Keratinocyte (primary cell): ENCODE measurements at regions not wholly inside any gene's neighbourhood (a gene's known extent, or its start where the extent isn't known, plus 50 kb on each side); places are given as distances from the start of the nearest gene placed in this dataset.
A peak's percentile ranks its signal among the peaks of the same experiment; 100 is the strongest.

ENCODE experiments used
- DNase-seq: peaks from one replicate; pipeline ENCODE4 v3.0.0-alpha.2; 2011; ENCODE audit warnings: low read depth, missing footprints, low spot score
- FAIRE-seq: peaks from 2 replicates; lab custom pipeline; 2011; peaks lifted over from hg19 to GRCh38; lab: Jason Lieb, UNC
- H2AFZ ChIP-seq: 2 replicates; pipeline ENCODE4 v1.6.0; 2012; ENCODE audit warnings: low read length, control low read depth, inconsistent platforms; ENCODE audit not compliant: control insufficient read depth
- H3K27ac ChIP-seq: 2 replicates; pipeline ENCODE4 v1.5.1; 2011; ENCODE audit warnings: low read length; ENCODE audit not compliant: control insufficient read depth, insufficient read depth
- H3K27me3 ChIP-seq: 3 replicates; pipeline ENCODE4 v1.6.0; 2011; ENCODE audit warnings: low read length; ENCODE audit not compliant: control insufficient read depth, insufficient read depth; ENCODE audit errors: extremely low read depth
- H3K36me3 ChIP-seq, 2 experiments: 2 replicates in 1 of 2; 3 replicates in 1 of 2; pipeline ENCODE4 v1.5.1; 2011; ENCODE audit warnings: low read length in 2 of 2, mild to moderate bottlenecking in 1 of 2; ENCODE audit not compliant: control insufficient read depth in 2 of 2, insufficient read depth in 2 of 2; ENCODE audit errors: extremely low read depth in 1 of 2
- H3K4me1 ChIP-seq: 3 replicates; pipeline ENCODE4 v1.5.1; 2011; ENCODE audit warnings: low read length; ENCODE audit not compliant: control insufficient read depth, insufficient read depth; ENCODE audit errors: extremely low read depth
- H3K4me2 ChIP-seq: 3 replicates; pipeline ENCODE4 v1.6.0; 2011; ENCODE audit warnings: low read depth, low read length; ENCODE audit not compliant: control insufficient read depth, insufficient read depth; ENCODE audit errors: extremely low read depth
- H3K4me3 ChIP-seq, 3 experiments: fragments of 200-600 bp in 1 of 3; sonication (generic) in 1 of 3; 2 replicates in 2 of 3; 3 replicates in 1 of 3; pipeline ENCODE4 v1.5.1; 2011 to 2016; ENCODE audit warnings: low read length in 3 of 3, mild to moderate bottlenecking in 3 of 3, control low read depth in 2 of 3, inconsistent platforms in 1 of 3, low read depth in 1 of 3, mixed read lengths in 1 of 3, mixed run types in 1 of 3, moderate library complexity in 1 of 3; ENCODE audit not compliant: control insufficient read depth in 2 of 3, insufficient read depth in 2 of 3; ENCODE audit errors: extremely low read depth in 1 of 3
- H3K79me2 ChIP-seq: 2 replicates; pipeline ENCODE4 v1.6.0; 2012; ENCODE audit warnings: low read length; ENCODE audit not compliant: control insufficient read depth, insufficient read depth
- H3K9ac ChIP-seq: 3 replicates; pipeline ENCODE4 v1.6.0; 2011; ENCODE audit warnings: low read length; ENCODE audit not compliant: control insufficient read depth, insufficient read depth; ENCODE audit errors: extremely low read depth
- H3K9me1 ChIP-seq: 3 replicates; pipeline ENCODE4 v1.6.0; 2011; ENCODE audit warnings: low read length; ENCODE audit not compliant: control insufficient read depth, insufficient read depth; ENCODE audit errors: extremely low read depth
- H3K9me3 ChIP-seq: 2 replicates; pipeline ENCODE4 v1.5.1; 2012; ENCODE audit warnings: low read depth, low read length; ENCODE audit not compliant: control insufficient read depth
- H4K20me1 ChIP-seq: 3 replicates; pipeline ENCODE4 v1.6.0; 2011; ENCODE audit warnings: low read length; ENCODE audit not compliant: control insufficient read depth, insufficient read depth; ENCODE audit errors: extremely low read depth
- EZH2 ChIP-seq: IDR thresholded peaks from one replicate; pipeline ENCODE4 v1.6.1; 2012; ENCODE audit warnings: inconsistent platforms, mild to moderate bottlenecking, low read length, moderate library complexity
- dilution Hi-C: fragments of 300-500 bp; cut with MboI; formaldehyde crosslinking; loops from one replicate; pipeline ENCODE4 v1.7.0; 2020; ENCODE audit warnings: low sequenced_read_pairs; ENCODE audit not compliant: extremely low pct_ligation_motif_present
- TF ChIP-seq, protein P1 (sequence below), 3 experiments: IDR thresholded peaks in 1 of 3; conservative IDR thresholded peaks in 1 of 3; optimal IDR thresholded peaks in 1 of 3; 2 replicates in 2 of 3; 3 replicates in 1 of 3; pipeline versions ENCODE3 to v1.5.1; 2011; ENCODE audit warnings: low read length in 3 of 3, mild to moderate bottlenecking in 3 of 3, moderate library complexity in 2 of 3, control low read depth in 1 of 3, inconsistent platforms in 1 of 3; ENCODE audit not compliant: insufficient read depth in 2 of 3; ENCODE audit errors: extremely low read depth in 1 of 3

DNA sequence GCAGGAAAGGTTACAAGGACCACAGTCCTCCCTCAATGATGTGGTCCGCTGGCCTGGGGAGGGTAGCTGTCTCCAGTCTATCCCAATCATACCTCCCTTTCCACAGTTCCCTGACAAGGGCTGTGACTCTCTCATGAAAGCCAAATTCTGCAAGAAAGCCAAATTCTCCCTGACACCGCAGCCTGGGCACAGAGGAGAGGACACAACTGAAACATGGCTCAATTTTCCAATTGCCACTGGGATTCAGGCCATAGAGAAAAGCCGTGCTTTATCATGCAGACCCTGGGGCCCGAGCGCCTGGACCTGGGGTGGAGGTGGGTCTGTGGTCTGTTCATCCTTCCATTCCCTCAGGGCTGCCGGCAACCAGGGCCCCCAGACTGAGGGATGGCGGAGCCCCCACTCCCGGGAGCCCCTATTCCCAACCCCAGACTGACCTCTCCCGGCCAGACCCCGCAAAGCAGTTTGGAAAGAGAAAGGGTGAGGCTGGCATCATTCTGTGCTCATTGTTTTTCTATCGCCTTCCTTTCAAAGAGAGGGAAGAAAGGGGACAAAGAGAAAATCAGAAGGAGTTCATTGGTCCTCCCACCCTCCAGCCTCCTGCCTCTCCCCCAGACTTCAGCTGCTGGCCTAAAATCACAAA, 239.5 kb downstream of the BUD13 start:
- H3K36me3 ChIP-seq, result no peaks in the 10 kb centered on the region
- no peaks in the 10 kb centered on the region for H3K9me1 ChIP-seq
- TF ChIP-seq EZH2, result no peak
- TF ChIP-seq, protein P1, sequence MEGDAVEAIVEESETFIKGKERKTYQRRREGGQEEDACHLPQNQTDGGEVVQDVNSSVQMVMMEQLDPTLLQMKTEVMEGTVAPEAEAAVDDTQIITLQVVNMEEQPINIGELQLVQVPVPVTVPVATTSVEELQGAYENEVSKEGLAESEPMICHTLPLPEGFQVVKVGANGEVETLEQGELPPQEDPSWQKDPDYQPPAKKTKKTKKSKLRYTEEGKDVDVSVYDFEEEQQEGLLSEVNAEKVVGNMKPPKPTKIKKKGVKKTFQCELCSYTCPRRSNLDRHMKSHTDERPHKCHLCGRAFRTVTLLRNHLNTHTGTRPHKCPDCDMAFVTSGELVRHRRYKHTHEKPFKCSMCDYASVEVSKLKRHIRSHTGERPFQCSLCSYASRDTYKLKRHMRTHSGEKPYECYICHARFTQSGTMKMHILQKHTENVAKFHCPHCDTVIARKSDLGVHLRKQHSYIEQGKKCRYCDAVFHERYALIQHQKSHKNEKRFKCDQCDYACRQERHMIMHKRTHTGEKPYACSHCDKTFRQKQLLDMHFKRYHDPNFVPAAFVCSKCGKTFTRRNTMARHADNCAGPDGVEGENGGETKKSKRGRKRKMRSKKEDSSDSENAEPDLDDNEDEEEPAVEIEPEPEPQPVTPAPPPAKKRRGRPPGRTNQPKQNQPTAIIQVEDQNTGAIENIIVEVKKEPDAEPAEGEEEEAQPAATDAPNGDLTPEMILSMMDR (optimal IDR thresholded peaks at IDR 0.05 in 1 of 3, IDR thresholded peaks at IDR 0.05 in 1 of 3, conservative IDR thresholded peaks at IDR 0.05 in 1 of 3; ENCODE audit: extremely low read depth in 1 of 3, insufficient read depth in 2 of 3, low read length in 3 of 3), result peak in 1 of 3 experiments; percentile 12
- no peak overlapping the region for H3K9ac ChIP-seq
- H3K27me3 ChIP-seq, result peaks cover 9% of the 10 kb centered on the region
- no peaks in the 10 kb centered on the region for H3K79me2 ChIP-seq
- no peaks in the 10 kb centered on the region for H4K20me1 ChIP-seq
- dilution Hi-C loops, result no loop called here
- H3K9me3 ChIP-seq, result no peaks in the 10 kb centered on the region
- no peak for DNase-seq
- H3K27ac ChIP-seq, result no peak overlapping the region
- H3K4me2 ChIP-seq, result no peak overlapping the region
- no peak overlapping the region for H2AFZ ChIP-seq
- FAIRE-seq, result no peak
- H3K4me3 ChIP-seq, result no peak overlapping the region
- H3K4me1 ChIP-seq, result no peaks in the 10 kb centered on the region

DNA sequence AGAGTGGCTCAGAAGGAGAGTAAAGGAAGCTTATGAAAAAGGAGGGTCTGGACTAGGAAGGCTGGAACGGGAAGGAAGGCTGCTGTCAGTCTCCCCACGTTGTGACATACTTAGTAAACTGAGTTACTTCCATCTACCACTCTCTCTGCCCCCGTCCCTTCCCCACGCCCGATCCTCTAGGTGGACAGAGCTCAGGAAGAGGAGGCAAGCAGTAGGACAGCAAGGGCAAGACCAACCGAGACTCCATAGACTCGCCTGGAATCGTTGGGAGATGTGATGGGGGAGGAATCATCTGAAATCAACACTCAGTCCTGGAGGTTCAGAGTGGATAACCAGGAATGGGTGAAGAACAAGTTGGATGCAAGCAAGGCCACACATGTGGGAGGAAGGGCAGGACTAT, 240.7 kb downstream of the BUD13 start:
- no peak for TF ChIP-seq EZH2
- TF ChIP-seq, protein P1 (optimal IDR thresholded peaks at IDR 0.05 in 1 of 3, IDR thresholded peaks at IDR 0.05 in 1 of 3, conservative IDR thresholded peaks at IDR 0.05 in 1 of 3; ENCODE audit: extremely low read depth in 1 of 3, insufficient read depth in 2 of 3, low read length in 3 of 3), result no peak
- no peak overlapping the region for H2AFZ ChIP-seq
- no peaks in the 10 kb centered on the region for H3K36me3 ChIP-seq
- dilution Hi-C loops, result no loop called here
- peaks cover 9% of the 10 kb centered on the region for H3K27me3 ChIP-seq
- H3K27ac ChIP-seq, result no peak overlapping the region
- H4K20me1 ChIP-seq, result no peaks in the 10 kb centered on the region
- H3K9me1 ChIP-seq, result no peaks in the 10 kb centered on the region
- no peaks in the 10 kb centered on the region for H3K79me2 ChIP-seq
- H3K4me3 ChIP-seq, result no peak overlapping the region
- no peak for DNase-seq
- no peak for FAIRE-seq
- no peak overlapping the region for H3K4me2 ChIP-seq
- H3K9ac ChIP-seq, result no peak overlapping the region
- H3K4me1 ChIP-seq, result no peaks in the 10 kb centered on the region
- H3K9me3 ChIP-seq, result no peaks in the 10 kb centered on the region
